Ovary (tissue), 3 donors: ENCODE measurements at regions not wholly inside any gene's neighbourhood (a gene's known extent, or its start where the extent isn't known, plus 50 kb on each side); places are given as distances from the start of the nearest gene placed in this dataset.

ENCODE experiments used
- EP300 ChIP-seq: sonication (generic); formaldehyde crosslinking; IDR thresholded peaks from one replicate; pipeline ENCODE4 v1.6.1; 2017; ENCODE audit warnings: antibody characterized with exemption
- POLR2A ChIP-seq: fragments of 450-650 bp; IDR thresholded peaks from one replicate; pipeline ENCODE4 v1.6.1; 2017; ENCODE audit warnings: antibody characterized with exemption, mild to moderate bottlenecking, moderate library complexity
- TF ChIP-seq, protein P1 (sequence below), 3 donors: fragments of 450-650 bp in 2 of 3; fragments of 200-600 bp in 1 of 3; IDR thresholded peaks; one replicate each; pipeline versions ENCODE4 v1.5.1 to v1.8.0; 2016 to 2022; ENCODE audit warnings: antibody characterized with exemption in 3 of 3, mild to moderate bottlenecking in 1 of 3
- donor health status: DM: no; HTN: no; CAD: no.

DNA sequence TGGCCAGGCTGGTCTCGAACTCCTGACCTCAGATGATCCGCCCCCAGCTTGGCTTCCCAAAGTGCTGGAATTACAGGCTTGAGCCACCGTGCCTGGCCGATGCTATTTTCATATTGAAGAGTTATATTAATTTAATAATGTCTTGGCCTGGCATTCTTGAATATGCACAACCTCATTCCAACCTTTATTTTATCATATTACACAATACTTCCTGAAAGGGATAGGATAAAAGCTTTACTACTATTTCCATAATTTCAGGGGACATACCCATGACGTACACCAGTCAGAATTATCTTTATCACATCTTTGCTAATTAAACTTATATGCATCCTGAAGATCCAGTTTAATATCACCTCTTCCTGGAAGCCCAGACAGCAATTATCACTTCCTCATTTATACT, 205.3 kb downstream of the ZIC4 start:
- TF ChIP-seq, protein P1, sequence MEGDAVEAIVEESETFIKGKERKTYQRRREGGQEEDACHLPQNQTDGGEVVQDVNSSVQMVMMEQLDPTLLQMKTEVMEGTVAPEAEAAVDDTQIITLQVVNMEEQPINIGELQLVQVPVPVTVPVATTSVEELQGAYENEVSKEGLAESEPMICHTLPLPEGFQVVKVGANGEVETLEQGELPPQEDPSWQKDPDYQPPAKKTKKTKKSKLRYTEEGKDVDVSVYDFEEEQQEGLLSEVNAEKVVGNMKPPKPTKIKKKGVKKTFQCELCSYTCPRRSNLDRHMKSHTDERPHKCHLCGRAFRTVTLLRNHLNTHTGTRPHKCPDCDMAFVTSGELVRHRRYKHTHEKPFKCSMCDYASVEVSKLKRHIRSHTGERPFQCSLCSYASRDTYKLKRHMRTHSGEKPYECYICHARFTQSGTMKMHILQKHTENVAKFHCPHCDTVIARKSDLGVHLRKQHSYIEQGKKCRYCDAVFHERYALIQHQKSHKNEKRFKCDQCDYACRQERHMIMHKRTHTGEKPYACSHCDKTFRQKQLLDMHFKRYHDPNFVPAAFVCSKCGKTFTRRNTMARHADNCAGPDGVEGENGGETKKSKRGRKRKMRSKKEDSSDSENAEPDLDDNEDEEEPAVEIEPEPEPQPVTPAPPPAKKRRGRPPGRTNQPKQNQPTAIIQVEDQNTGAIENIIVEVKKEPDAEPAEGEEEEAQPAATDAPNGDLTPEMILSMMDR (IDR thresholded peaks at IDR 0.05) = no peak
- no peak for TF ChIP-seq EP300
- no peak for TF ChIP-seq POLR2A
